ENCODE measurements at regions not wholly inside any gene's neighbourhood (a gene's known extent, or its start where the extent isn't known, plus 50 kb on each side); places are given as distances from the start of the nearest gene placed in this dataset.

- no peak for TF ChIP-seq CTCF (IDR thresholded peaks at IDR 0.05; ENCODE audit: unreplicated experiment)
- no peaks in the 10 kb centered on the region for H3K36me3 Mint-ChIP-seq (ENCODE audit: insufficient read depth)
- H3K27me3 Mint-ChIP-seq: no peaks in the 10 kb centered on the region
- no peak overlapping the region for H3K4me3 Mint-ChIP-seq (ENCODE audit: low read depth)
- H3K9me3 Mint-ChIP-seq (ENCODE audit: low read depth): no peaks in the 10 kb centered on the region
- no peak overlapping the region for H3K27ac Mint-ChIP-seq
- no peak for DNase-seq (ENCODE audit: low spot score, unreplicated experiment)
- no peaks in the 10 kb centered on the region for H3K4me1 Mint-ChIP-seq (ENCODE audit: low read depth)
Observed at GRCh38 chr2:175741164-175741563, 260.9 kb downstream of the LNPK start.

DNA sequence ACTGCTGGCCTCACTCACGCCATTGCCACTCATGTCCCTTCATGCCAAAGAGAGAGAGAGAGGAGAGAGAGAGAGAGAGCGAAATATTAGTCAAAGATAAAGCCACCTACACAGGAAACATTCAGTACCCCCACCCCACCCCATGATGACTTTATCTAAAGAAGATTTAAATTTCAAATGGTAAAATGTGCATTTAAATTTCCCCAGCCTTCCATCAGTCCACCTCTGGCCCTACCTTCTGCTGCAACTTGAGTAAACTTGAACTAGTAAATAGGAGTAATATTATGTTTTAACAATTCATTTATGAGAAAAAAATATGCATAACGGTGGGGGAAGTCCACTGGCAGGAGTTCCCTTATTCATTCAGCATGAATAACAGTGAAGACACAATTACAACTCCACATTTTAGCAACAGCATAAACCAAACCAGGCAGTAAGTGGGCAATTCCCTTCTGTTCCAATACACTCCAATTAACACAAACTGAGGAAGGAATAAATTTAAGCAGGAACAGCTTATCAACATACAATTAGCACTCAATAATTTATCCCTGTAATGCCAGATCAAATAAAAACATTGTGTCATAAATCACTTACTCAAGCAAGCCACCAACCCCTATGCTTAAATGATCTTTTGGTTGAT is 264.2 kb downstream of the LNPK start:
- no peaks in the 10 kb centered on the region for H3K27me3 Mint-ChIP-seq
- H3K4me3 Mint-ChIP-seq (ENCODE audit: low read depth): no peak overlapping the region
- no peaks in the 10 kb centered on the region for H3K36me3 Mint-ChIP-seq (ENCODE audit: insufficient read depth)
- no peak for DNase-seq (ENCODE audit: low spot score, unreplicated experiment)
- H3K27ac Mint-ChIP-seq: no peak overlapping the region
- H3K4me1 Mint-ChIP-seq (ENCODE audit: low read depth): no peaks in the 10 kb centered on the region
- H3K9me3 Mint-ChIP-seq (ENCODE audit: low read depth): no peaks in the 10 kb centered on the region
- TF ChIP-seq CTCF (IDR thresholded peaks at IDR 0.05; ENCODE audit: unreplicated experiment): no peak

GRCh38 chr2:175734686-175735085 is 267.4 kb downstream of the LNPK start:
- Mint-ChIP-seq H3K27me3 (no peaks in the 10 kb centered on the region), H3K9me3 (ENCODE audit: low read depth) (no peaks in the 10 kb centered on the region), H3K4me1 (ENCODE audit: low read depth) (peaks cover 9% of the 10 kb centered on the region), H3K36me3 (ENCODE audit: insufficient read depth) (no peaks in the 10 kb centered on the region), H3K27ac (no peak overlapping the region), H3K4me3 (ENCODE audit: low read depth) (no peak overlapping the region)
- DNase-seq (ENCODE audit: low spot score, unreplicated experiment): no peak
- TF ChIP-seq CTCF (IDR thresholded peaks at IDR 0.05; ENCODE audit: unreplicated experiment): no peak

DNA sequence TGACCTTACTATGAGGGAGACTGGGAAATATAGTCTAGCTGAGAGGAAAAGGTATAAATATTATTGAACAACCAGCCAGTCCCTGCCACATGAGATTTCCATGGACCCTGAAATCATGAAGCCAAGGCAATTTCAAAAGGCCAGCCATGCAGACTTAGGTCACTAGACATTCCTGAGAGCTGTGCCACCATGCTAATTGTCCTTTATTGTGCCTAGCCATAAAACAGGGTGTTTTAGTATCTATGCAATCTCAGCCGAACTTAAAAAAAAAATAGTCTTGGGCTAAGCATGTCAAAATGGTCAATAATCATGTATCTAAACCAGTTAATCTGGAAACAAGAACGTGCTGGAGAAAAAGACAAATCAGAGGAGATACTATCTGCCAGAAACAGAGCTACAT is 269.5 kb downstream of the LNPK start:
- H3K4me3 Mint-ChIP-seq (ENCODE audit: low read depth): no peak overlapping the region
- TF ChIP-seq CTCF (IDR thresholded peaks at IDR 0.05; ENCODE audit: unreplicated experiment): no peak
- H3K36me3 Mint-ChIP-seq (ENCODE audit: insufficient read depth): no peaks in the 10 kb centered on the region
- no peaks in the 10 kb centered on the region for H3K9me3 Mint-ChIP-seq (ENCODE audit: low read depth)
- no peak for DNase-seq (ENCODE audit: low spot score, unreplicated experiment)
- H3K4me1 Mint-ChIP-seq (ENCODE audit: low read depth): peaks cover 16% of the 10 kb centered on the region
- no peaks in the 10 kb centered on the region for H3K27me3 Mint-ChIP-seq
- H3K27ac Mint-ChIP-seq: no peak overlapping the region

GRCh38 chr2:175730050-175730449 is 272.0 kb downstream of the LNPK start:
- H3K27me3 Mint-ChIP-seq: no peaks in the 10 kb centered on the region
- DNase-seq (ENCODE audit: low spot score, unreplicated experiment): no peak
- no peak overlapping the region for H3K4me3 Mint-ChIP-seq (ENCODE audit: low read depth)
- peaks cover 22% of the 10 kb centered on the region for H3K4me1 Mint-ChIP-seq (ENCODE audit: low read depth)
- H3K9me3 Mint-ChIP-seq (ENCODE audit: low read depth): no peaks in the 10 kb centered on the region
- no peak for TF ChIP-seq CTCF (IDR thresholded peaks at IDR 0.05; ENCODE audit: unreplicated experiment)
- H3K27ac Mint-ChIP-seq: no peak overlapping the region
- H3K36me3 Mint-ChIP-seq (ENCODE audit: insufficient read depth): no peaks in the 10 kb centered on the region

Data from progenitor cell of endocrine pancreas (in vitro differentiated cells).